ENCODE measurements at regions not wholly inside any gene's neighbourhood (a gene's known extent, or its start where the extent isn't known, plus 50 kb on each side); places are given as distances from the start of the nearest gene placed in this dataset.

GRCh38 chr2:77831471-77831870 is 309.3 kb upstream of the LRRTM4 start:
- H3K4me1 Mint-ChIP-seq: no peaks in the 10 kb centered on the region
- no peaks in the 10 kb centered on the region for H3K27me3 ChIP-seq (ENCODE audit: control insufficient read depth in 2 of 2, insufficient read depth in 2 of 2, low read length in 2 of 2)
- H3K4me3 ChIP-seq (replicated peaks in 1 of 3; ENCODE audit: low read depth in 2 of 3, low read length in 3 of 3): no peak overlapping the region
- no peaks in the 10 kb centered on the region for H3K36me3 ChIP-seq (replicated peaks in 1 of 2; ENCODE audit: control insufficient read depth in 1 of 2, insufficient read depth in 2 of 2, low read length in 2 of 2)
- H3K9me3 Mint-ChIP-seq: peaks cover 10 to 38% (median 14%) of the 10 kb centered on the region in 7 donors
- H3K36me3 Mint-ChIP-seq: no peaks in the 10 kb centered on the region
- H3K27ac Mint-ChIP-seq: no peak overlapping the region
- H3K9me3 ChIP-seq (replicated peaks in 1 of 2; ENCODE audit: control insufficient read depth in 1 of 2, insufficient read depth in 1 of 2, low read length in 2 of 2): peaks cover 23 to 44% of the 10 kb centered on the region in 2 donors
- H3K4me3 Mint-ChIP-seq: no peak overlapping the region
- no peak overlapping the region for H3K9ac ChIP-seq (ENCODE audit: insufficient read depth, low read length, poor library complexity, severe bottlenecking)
- H3K27ac ChIP-seq (ENCODE audit: low read depth in 1 of 2, low read length in 2 of 2): no peak overlapping the region
- no peak for DNase-seq
- H3K27me3 Mint-ChIP-seq (ENCODE audit: low read depth in 3 of 3): no peaks in the 10 kb centered on the region
- H3K4me2 ChIP-seq (replicated peaks; ENCODE audit: extremely low read depth, low read length, poor library complexity, severe bottlenecking): no peak overlapping the region
- no peaks in the 10 kb centered on the region for H3K4me1 ChIP-seq (ENCODE audit: control insufficient read depth in 1 of 2, insufficient read depth in 2 of 2, low read length in 2 of 2)
- TF ChIP-seq CTCF (IDR thresholded peaks at IDR 0.05): no peak
- intact Hi-C loops (cut with micrococcal nuclease): no loop called here
- H3K79me2 ChIP-seq (ENCODE audit: insufficient read depth, low read length): no peaks in the 10 kb centered on the region
- no peaks in the 10 kb centered on the region for H4K20me1 ChIP-seq (ENCODE audit: insufficient read depth, low read length)
- WGBS (ENCODE audit: insufficient coverage): no CpG with 5 or more reads among the region's 1 CpG
- H2AFZ ChIP-seq (ENCODE audit: insufficient read depth, low read depth, low read length, poor library complexity, severe bottlenecking): no peak overlapping the region

- Histone ChIP-seq H4K20me1 (ENCODE audit: insufficient read depth, low read length) (no peaks in the 10 kb centered on the region), H3K4me2 (replicated peaks; ENCODE audit: extremely low read depth, low read length, poor library complexity, severe bottlenecking) (no peak overlapping the region), H3K4me3 (replicated peaks in 1 of 3; ENCODE audit: low read depth in 2 of 3, low read length in 3 of 3) (no peak overlapping the region), H3K79me2 (ENCODE audit: insufficient read depth, low read length) (no peaks in the 10 kb centered on the region), H2AFZ (ENCODE audit: insufficient read depth, low read depth, low read length, poor library complexity, severe bottlenecking) (no peak overlapping the region), H3K27me3 (ENCODE audit: control insufficient read depth in 2 of 2, insufficient read depth in 2 of 2, low read length in 2 of 2) (no peaks in the 10 kb centered on the region), H3K9ac (ENCODE audit: insufficient read depth, low read length, poor library complexity, severe bottlenecking) (no peak overlapping the region), H3K27ac (ENCODE audit: low read depth in 1 of 2, low read length in 2 of 2) (no peak overlapping the region), H3K9me3 (replicated peaks in 1 of 2; ENCODE audit: control insufficient read depth in 1 of 2, insufficient read depth in 1 of 2, low read length in 2 of 2) (peaks cover 23 to 44% of the 10 kb centered on the region in 2 donors), H3K4me1 (ENCODE audit: control insufficient read depth in 1 of 2, insufficient read depth in 2 of 2, low read length in 2 of 2) (no peaks in the 10 kb centered on the region), H3K36me3 (replicated peaks in 1 of 2; ENCODE audit: control insufficient read depth in 1 of 2, insufficient read depth in 2 of 2, low read length in 2 of 2) (no peaks in the 10 kb centered on the region)
- no peak overlapping the region for H3K4me3 Mint-ChIP-seq
- intact Hi-C loops (cut with micrococcal nuclease): no loop called here
- peaks cover 0 to under 1% (median 0%) of the 10 kb centered on the region in 3 donors for H3K27me3 Mint-ChIP-seq (ENCODE audit: low read depth in 3 of 3)
- no peak for TF ChIP-seq CTCF (IDR thresholded peaks at IDR 0.05)
- peaks cover 12 to 39% (median 15%) of the 10 kb centered on the region in 7 donors for H3K9me3 Mint-ChIP-seq
- no peaks in the 10 kb centered on the region for H3K36me3 Mint-ChIP-seq
- H3K27ac Mint-ChIP-seq: no peak overlapping the region
- no peak for DNase-seq
- WGBS (ENCODE audit: insufficient coverage): 17% methylated on average over 1 of the region's 1 CpG
- H3K4me1 Mint-ChIP-seq: no peaks in the 10 kb centered on the region
Observed at GRCh38 chr2:77831898-77832297, 309.7 kb upstream of the LRRTM4 start.

All from CD14-positive monocyte (primary cell).